ENCODE measurements at regions not wholly inside any gene's neighbourhood (a gene's known extent, or its start where the extent isn't known, plus 50 kb on each side); places are given as distances from the start of the nearest gene placed in this dataset.

- no peak for TF ChIP-seq ZNF423 (tag by site-specific recombination; IDR thresholded peaks at IDR 0.05)
- TF ChIP-seq ZNF600 (tag by site-specific recombination; IDR thresholded peaks at IDR 0.05) = no peak
- TF ChIP-seq ZNF629 (tag by site-specific recombination; IDR thresholded peaks at IDR 0.05) = no peak
- TF ChIP-seq ZNF274 (IDR thresholded peaks at IDR 0.05; ENCODE audit: low read length) = no peak
- no peak for TF ChIP-seq ZNF274 (tag by site-specific recombination; IDR thresholded peaks at IDR 0.05; ENCODE audit: borderline replicate concordance)
- no peak for TF ChIP-seq CTCF (tag by site-specific recombination; IDR thresholded peaks at IDR 0.05)
- TF ChIP-seq ZBTB8A (tag by site-specific recombination; IDR thresholded peaks at IDR 0.05) = no peak
- no peak for TF ChIP-seq ZNF266 (tag by site-specific recombination; IDR thresholded peaks at IDR 0.05; ENCODE audit: low read depth)
- no peak for TF ChIP-seq ZNF223 (tag by site-specific recombination; IDR thresholded peaks at IDR 0.05)
- no peak for TF ChIP-seq HIC1 (tag by site-specific recombination; IDR thresholded peaks at IDR 0.05)
- TF ChIP-seq SP2 (tag by site-specific recombination; IDR thresholded peaks at IDR 0.05) = no peak
- no peak for TF ChIP-seq REST (tag by site-specific recombination; IDR thresholded peaks at IDR 0.05)
- no peak for TF ChIP-seq HOXA7 (CRISPR knock-in tag; IDR thresholded peaks at IDR 0.05; ENCODE audit: borderline replicate concordance)
These were observed 152.3 kb upstream of the ZNF516 start for GRCh38 chr18:76647322-76647721.

All from HEK293 (cell line).